Mesendoderm (in vitro differentiated cells): ENCODE measurements at regions not wholly inside any gene's neighbourhood (a gene's known extent, or its start where the extent isn't known, plus 50 kb on each side); places are given as distances from the start of the nearest gene placed in this dataset.

ENCODE experiments used
- DNase-seq: peaks from one replicate; pipeline ENCODE4 v3.0.0; 2013
- H2AK5ac ChIP-seq: 2 replicates; pipeline ENCODE4 v1.6.1; 2013; ENCODE audit warnings: low read length, inconsistent platforms
- H2BK120ac ChIP-seq: 2 replicates; pipeline ENCODE4 v1.6.1; 2013; ENCODE audit warnings: low read depth, mild to moderate bottlenecking, low read length, moderate library complexity, mixed read lengths
- H2BK15ac ChIP-seq: replicated peaks from 2 replicates; pipeline ENCODE4 v1.6.1; 2013; ENCODE audit warnings: low read depth, mild to moderate bottlenecking, moderate library complexity
- H2BK5ac ChIP-seq: 2 replicates; pipeline ENCODE4 v1.6.1; 2013; ENCODE audit warnings: low read length, inconsistent platforms
- H3K18ac ChIP-seq: 2 replicates; pipeline ENCODE4 v1.6.1; 2013; ENCODE audit warnings: mild to moderate bottlenecking, low read length, mixed read lengths
- H3K23ac ChIP-seq: one replicate; pipeline ENCODE4 v1.6.1; 2013; ENCODE audit warnings: low read length
- H3K27ac ChIP-seq: 2 replicates; pipeline ENCODE4 v1.5.1; 2013; ENCODE audit warnings: low read depth, mild to moderate bottlenecking, inconsistent platforms, low read length, moderate library complexity
- H3K27me3 ChIP-seq: 2 replicates; pipeline ENCODE4 v1.6.1; 2013; ENCODE audit warnings: low read length, control low read depth, mild to moderate bottlenecking, inconsistent platforms; ENCODE audit not compliant: insufficient read depth, poor library complexity
- H3K36me3 ChIP-seq: 2 replicates; pipeline ENCODE4 v1.6.1; 2013; ENCODE audit warnings: low read length, inconsistent platforms; ENCODE audit not compliant: control insufficient read depth, insufficient read depth
- H3K4ac ChIP-seq: one replicate; pipeline ENCODE4 v1.6.1; 2013; ENCODE audit warnings: low read depth, mild to moderate bottlenecking, low read length, moderate library complexity
- H3K4me1 ChIP-seq: 2 replicates; pipeline ENCODE4 v1.6.1; 2013; ENCODE audit warnings: low read depth, low read length, inconsistent platforms; ENCODE audit not compliant: control insufficient read depth
- H3K4me2 ChIP-seq: 2 replicates; pipeline ENCODE4 v1.6.1; 2013; ENCODE audit warnings: low read length
- H3K4me3 ChIP-seq: 2 replicates; pipeline ENCODE4 v1.5.1; 2013; ENCODE audit warnings: mild to moderate bottlenecking, low read length
- H3K56ac ChIP-seq: one replicate; pipeline ENCODE4 v1.6.1; 2013; ENCODE audit warnings: low read length
- H3K79me1 ChIP-seq: 2 replicates; pipeline ENCODE4 v1.6.1; 2013; ENCODE audit warnings: low read length, inconsistent platforms
- H3K79me2 ChIP-seq: 2 replicates; pipeline ENCODE4 v1.6.1; 2013; ENCODE audit warnings: mild to moderate bottlenecking, low read length; ENCODE audit not compliant: control insufficient read depth, insufficient read depth
- H3K9ac ChIP-seq: 2 replicates; pipeline ENCODE4 v1.6.1; 2013; ENCODE audit warnings: low read length, inconsistent platforms
- H4K5ac ChIP-seq: one replicate; pipeline ENCODE4 v1.6.1; 2013; ENCODE audit warnings: low read length
- H4K8ac ChIP-seq: one replicate; pipeline ENCODE4 v1.6.1; 2013; ENCODE audit warnings: low read depth, mild to moderate bottlenecking, control low read depth, low read length, moderate library complexity
- WGBS: extraction: QIAGEN DNeasy Blood & Tissue Kit; methylation state at CpG from one replicate; pipeline ENCODE4 v1.1.7; 2013; ENCODE audit warnings: low lambda C conversion rate, missing lambda C conversion rate; ENCODE audit not compliant: insufficient coverage; ENCODE audit errors: extremely low coverage; 5-methylcytosine and 5-hydroxymethylcytosine counted together

- Histone ChIP-seq H3K23ac (no peak overlapping the region), H3K4me1 (no peaks in the 10 kb centered on the region), H4K5ac (no peak overlapping the region), H3K79me1 (no peaks in the 10 kb centered on the region), H2BK120ac (no peak overlapping the region), H2BK15ac (no peak overlapping the region), H3K18ac (no peak overlapping the region), H3K56ac (no peak overlapping the region), H3K27ac (no peak overlapping the region), H3K79me2 (no peaks in the 10 kb centered on the region), H2AK5ac (no peak overlapping the region), H2BK5ac (no peak overlapping the region), H3K36me3 (no peaks in the 10 kb centered on the region), H3K27me3 (no peaks in the 10 kb centered on the region), H3K4me3 (no peak overlapping the region), H3K4me2 (no peak overlapping the region), H3K9ac (no peak overlapping the region), H3K4ac (no peak overlapping the region), H4K8ac (no peak overlapping the region)
- no peak for DNase-seq
- no CpG with 5 or more reads among the region's 3 CpGs for WGBS
Measured at GRCh38 chr13:60981407-60981806, 434.2 kb downstream of the PCDH20 start.

DNA sequence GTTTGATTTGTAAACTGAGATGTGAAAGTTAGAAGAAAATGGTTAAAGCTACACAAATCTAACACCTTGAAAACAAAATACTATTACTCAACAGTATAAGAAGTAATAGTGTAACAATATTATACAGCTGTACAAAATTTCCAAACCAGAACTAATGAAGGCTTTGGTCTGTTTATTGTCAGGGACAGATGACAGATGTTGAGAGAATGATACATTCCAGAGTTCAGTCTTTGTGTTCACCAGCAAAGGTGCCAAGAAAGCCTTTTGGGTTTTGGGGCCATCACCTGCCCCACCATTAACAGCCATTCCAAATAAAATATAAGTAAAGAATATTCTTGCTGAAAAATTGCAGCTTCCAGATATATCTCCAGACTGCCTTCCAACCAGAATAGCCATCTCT is 439.3 kb downstream of the PCDH20 start:
- Histone ChIP-seq H3K4ac (no peak overlapping the region), H3K79me1 (no peaks in the 10 kb centered on the region), H2BK15ac (no peak overlapping the region), H3K27me3 (no peaks in the 10 kb centered on the region), H4K8ac (no peak overlapping the region), H2BK5ac (no peak overlapping the region), H4K5ac (no peak overlapping the region), H3K23ac (no peak overlapping the region), H2AK5ac (no peak overlapping the region), H3K36me3 (no peaks in the 10 kb centered on the region), H3K56ac (no peak overlapping the region), H3K4me1 (no peaks in the 10 kb centered on the region), H3K79me2 (no peaks in the 10 kb centered on the region), H2BK120ac (no peak overlapping the region), H3K9ac (no peak overlapping the region), H3K18ac (no peak overlapping the region), H3K27ac (no peak overlapping the region), H3K4me2 (no peak overlapping the region), H3K4me3 (no peak overlapping the region)
- DNase-seq: no peak

DNA sequence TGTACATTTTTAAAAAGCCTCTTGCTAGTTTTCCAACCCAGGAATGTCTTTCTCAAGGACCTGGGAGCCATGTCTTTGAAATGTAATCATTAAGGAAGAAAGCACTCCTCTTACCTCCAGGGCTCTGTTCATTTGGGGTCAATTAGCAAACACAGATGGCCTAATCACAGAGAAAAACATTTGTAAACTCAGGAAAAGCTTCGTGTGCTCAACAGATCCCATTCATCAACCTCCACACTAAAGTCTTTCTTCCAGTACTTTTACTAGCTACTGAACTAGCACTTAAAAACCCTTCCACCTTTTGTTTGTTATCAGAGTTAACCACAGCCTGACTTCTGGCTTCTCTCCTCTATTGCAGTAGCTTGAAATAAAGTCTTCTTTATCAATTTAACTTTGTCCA is 441.4 kb downstream of the PCDH20 start:
- Histone ChIP-seq H3K9ac (no peak overlapping the region), H2BK120ac (no peak overlapping the region), H3K27me3 (no peaks in the 10 kb centered on the region), H3K4me3 (no peak overlapping the region), H3K18ac (no peak overlapping the region), H3K79me1 (no peaks in the 10 kb centered on the region), H3K4me1 (no peaks in the 10 kb centered on the region), H4K8ac (no peak overlapping the region), H3K56ac (no peak overlapping the region), H2BK15ac (no peak overlapping the region), H3K36me3 (no peaks in the 10 kb centered on the region), H3K4me2 (no peak overlapping the region), H3K4ac (no peak overlapping the region), H3K27ac (no peak overlapping the region), H4K5ac (no peak overlapping the region), H3K79me2 (no peaks in the 10 kb centered on the region), H2AK5ac (no peak overlapping the region), H2BK5ac (no peak overlapping the region), H3K23ac (no peak overlapping the region)
- no CpG with 5 or more reads among the region's 1 CpG for WGBS
- peak; percentile 1 for DNase-seq

- no peak overlapping the region for H2BK120ac ChIP-seq
- no peak overlapping the region for H4K8ac ChIP-seq
- no peak overlapping the region for H2AK5ac ChIP-seq
- H3K36me3 ChIP-seq: no peaks in the 10 kb centered on the region
- no peaks in the 10 kb centered on the region for H3K79me2 ChIP-seq
- no peak overlapping the region for H3K56ac ChIP-seq
- H3K4ac ChIP-seq: no peak overlapping the region
- H3K4me1 ChIP-seq: no peaks in the 10 kb centered on the region
- no peaks in the 10 kb centered on the region for H3K79me1 ChIP-seq
- WGBS: no CpG with 5 or more reads among the region's 6 CpGs
- no peak overlapping the region for H3K23ac ChIP-seq
- no peak overlapping the region for H2BK5ac ChIP-seq
- no peak overlapping the region for H3K9ac ChIP-seq
- no peak overlapping the region for H4K5ac ChIP-seq
- H3K27me3 ChIP-seq: no peaks in the 10 kb centered on the region
- H2BK15ac ChIP-seq: no peak overlapping the region
- H3K27ac ChIP-seq: no peak overlapping the region
- no peak overlapping the region for H3K4me3 ChIP-seq
- no peak overlapping the region for H3K4me2 ChIP-seq
- H3K18ac ChIP-seq: no peak overlapping the region
- DNase-seq: no peak
Measured at GRCh38 chr13:60973529-60973928, 442.1 kb downstream of the PCDH20 start.

DNA sequence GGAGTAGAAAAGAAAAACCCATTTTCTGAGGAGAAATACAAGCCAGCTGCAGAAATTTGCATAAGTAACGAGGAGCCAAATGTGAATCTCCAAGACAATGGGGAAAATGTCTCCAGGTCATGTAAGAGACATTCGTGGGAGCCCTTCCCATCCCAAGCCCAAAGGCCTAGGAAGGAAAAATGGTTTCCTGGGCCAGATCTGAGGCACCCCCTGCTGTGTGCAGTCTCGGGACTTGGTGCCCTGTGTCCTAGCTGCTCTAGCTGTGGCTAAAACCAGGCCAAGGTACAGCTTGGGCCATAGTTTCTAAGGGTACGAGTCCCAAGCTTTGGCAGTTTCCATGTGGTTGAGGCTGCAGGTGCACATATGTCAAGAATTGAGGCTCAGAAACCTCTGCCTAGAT is 444.9 kb downstream of the PCDH20 start:
- no peaks in the 10 kb centered on the region for H3K79me1 ChIP-seq
- H3K79me2 ChIP-seq: no peaks in the 10 kb centered on the region
- DNase-seq: peak; percentile 11
- no peak overlapping the region for H3K23ac ChIP-seq
- H3K36me3 ChIP-seq: no peaks in the 10 kb centered on the region
- no peak overlapping the region for H2BK15ac ChIP-seq
- WGBS: no CpG with 5 or more reads among the region's 4 CpGs
- no peak overlapping the region for H3K4me2 ChIP-seq
- H3K4me1 ChIP-seq: no peaks in the 10 kb centered on the region
- H3K9ac ChIP-seq: no peak overlapping the region
- H3K4ac ChIP-seq: no peak overlapping the region
- H3K18ac ChIP-seq: no peak overlapping the region
- H2AK5ac ChIP-seq: no peak overlapping the region
- H2BK120ac ChIP-seq: no peak overlapping the region
- no peak overlapping the region for H4K5ac ChIP-seq
- no peak overlapping the region for H2BK5ac ChIP-seq
- H3K27me3 ChIP-seq: no peaks in the 10 kb centered on the region
- no peak overlapping the region for H3K4me3 ChIP-seq
- no peak overlapping the region for H3K56ac ChIP-seq
- H3K27ac ChIP-seq: no peak overlapping the region
- no peak overlapping the region for H4K8ac ChIP-seq

DNA sequence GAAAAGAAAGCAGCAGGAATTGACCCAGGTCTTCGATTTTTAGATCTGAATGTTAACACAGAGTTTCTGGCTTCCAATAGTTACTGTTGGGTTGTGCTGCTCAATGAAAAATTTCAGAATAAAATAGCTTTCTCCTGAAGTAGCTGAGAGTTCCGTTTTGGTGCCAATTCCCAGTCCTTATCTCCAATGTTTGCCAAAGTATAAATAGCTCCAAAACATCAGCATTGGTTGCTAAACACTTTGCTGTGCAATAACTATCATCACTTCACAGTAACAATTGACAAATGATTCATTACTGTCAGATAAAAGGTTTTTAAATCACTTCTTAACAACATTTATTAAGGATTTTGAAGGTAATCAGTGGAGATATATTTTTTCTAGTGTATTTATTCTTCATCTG is 446.0 kb downstream of the PCDH20 start:
- Histone ChIP-seq H3K18ac (no peak overlapping the region), H3K4me2 (no peak overlapping the region), H3K4me3 (no peak overlapping the region), H3K79me2 (no peaks in the 10 kb centered on the region), H3K4me1 (no peaks in the 10 kb centered on the region), H4K5ac (no peak overlapping the region), H2BK15ac (no peak overlapping the region), H2AK5ac (no peak overlapping the region), H2BK5ac (no peak overlapping the region), H3K9ac (no peak overlapping the region), H2BK120ac (no peak overlapping the region), H3K79me1 (no peaks in the 10 kb centered on the region), H3K56ac (no peak overlapping the region), H3K27ac (no peak overlapping the region), H3K4ac (no peak overlapping the region), H4K8ac (no peak overlapping the region), H3K36me3 (no peaks in the 10 kb centered on the region), H3K23ac (no peak overlapping the region), H3K27me3 (no peaks in the 10 kb centered on the region)
- DNase-seq: no peak
- WGBS: no CpG with 5 or more reads among the region's 2 CpGs
